Right ventricle myocardium inferior (tissue), 1 donor: ENCODE measurements at regions not wholly inside any gene's neighbourhood (a gene's known extent, or its start where the extent isn't known, plus 50 kb on each side); places are given as distances from the start of the nearest gene placed in this dataset.
A peak's percentile ranks its signal among the peaks of the same experiment; 100 is the strongest.

ENCODE experiments used
- ATAC-seq: fragments of 200-7000 bp; cut with Tn5 transposase; one replicate; pipeline ENCODE4 v1.9.1; 2020; ENCODE audit warnings: mild to moderate bottlenecking, moderate library complexity
- DNase-seq: peaks from one replicate; pipeline ENCODE4 v3.0.0; 2021; ENCODE audit errors: missing footprints
- intact Hi-C: fragments of 100-400 bp; cut with DNase I; formaldehyde crosslinking; loops from one replicate; pipeline ENCODE4 v1.11.0; 2022
- donor health status: DM: no; HTN: yes; CAD: no; lungs with severe emphysema.

- ATAC-seq (no peak), DNase-seq (no peak)
- intact Hi-C loops, result no loop called here
Observed at GRCh38 chr16:35414139-35414538, 1954.7 kb downstream of the TP53TG3F start.

GRCh38 chr16:35414563-35414962, 1955.2 kb downstream of the TP53TG3F start:
- no peak for DNase-seq
- intact Hi-C loops, result no loop called here
- ATAC-seq, result no peak

GRCh38 chr16:35425270-35425669, 1965.9 kb downstream of the TP53TG3F start:
- intact Hi-C loops, result no loop called here
- no peak for DNase-seq
- ATAC-seq, result no peak

- DNase-seq (no peak), ATAC-seq (no peak)
- intact Hi-C loops, result no loop called here
Observed at GRCh38 chr16:35431829-35432663, 1972.6 kb downstream of the TP53TG3F start.

GRCh38 chr16:35440875-35441274, 1981.5 kb downstream of the TP53TG3F start:
- peak; percentile 4 for DNase-seq
- intact Hi-C loops, result no loop called here
- ATAC-seq, result no peak

- DNase-seq, result no peak
- intact Hi-C loops, result no loop called here
- ATAC-seq, result no peak
Observed at GRCh38 chr16:35447010-35447558, 1987.7 kb downstream of the TP53TG3F start.

GRCh38 chr16:35449663-35450062, 1990.3 kb downstream of the TP53TG3F start:
- ATAC-seq, result no peak
- intact Hi-C loops, result no loop called here
- no peak for DNase-seq

GRCh38 chr16:35450648-35451047, 1991.2 kb downstream of the TP53TG3F start:
- DNase-seq (no peak), ATAC-seq (no peak)
- intact Hi-C loops, result no loop called here

GRCh38 chr16:35452471-35452870, 1993.1 kb downstream of the TP53TG3F start:
- intact Hi-C loops, result no loop called here
- no peak for ATAC-seq
- DNase-seq, result peak; percentile 64

- ATAC-seq, result no peak
- intact Hi-C loops, result no loop called here
- DNase-seq, result no peak
Observed at GRCh38 chr16:35463358-35463757, 2003.9 kb downstream of the TP53TG3F start.

GRCh38 chr16:35480361-35480760, 2020.9 kb downstream of the TP53TG3F start:
- intact Hi-C loops, result no loop called here
- ATAC-seq (no peak), DNase-seq (no peak)

GRCh38 chr16:35480988-35481387, 2021.6 kb downstream of the TP53TG3F start:
- no peak for DNase-seq
- intact Hi-C loops, result no loop called here
- ATAC-seq, result no peak

GRCh38 chr16:35485915-35486314, 2026.5 kb downstream of the TP53TG3F start:
- DNase-seq, result peak; percentile 28
- no peak for ATAC-seq
- intact Hi-C loops, result no loop called here

GRCh38 chr16:35492225-35492624, 2032.8 kb downstream of the TP53TG3F start:
- DNase-seq (no peak), ATAC-seq (no peak)
- intact Hi-C loops, result no loop called here

- ATAC-seq, result no peak
- DNase-seq, result no peak
- intact Hi-C loops, result no loop called here
Observed at GRCh38 chr16:35497399-35497798, 2038.0 kb downstream of the TP53TG3F start.

- no peak for ATAC-seq
- DNase-seq, result no peak
- intact Hi-C loops, result loop anchor here (5.0 kb wide), 1 partner anchor 36 kb away; no protein-coding TSS in a partner anchor
Observed at GRCh38 chr16:35506018-35506897, 2046.8 kb downstream of the TP53TG3F start.

GRCh38 chr16:35506898-35507194, 2047.4 kb downstream of the TP53TG3F start:
- intact Hi-C loops, result loop anchor here (5.0 kb wide), 1 partner anchor 35 kb away; no protein-coding TSS in a partner anchor
- ATAC-seq (no peak), DNase-seq (no peak)

- intact Hi-C loops, result no loop called here
- ATAC-seq (no peak), DNase-seq (no peak)
Observed at GRCh38 chr16:35510701-35511100, 2051.3 kb downstream of the TP53TG3F start.

GRCh38 chr16:35516551-35516950, 2057.1 kb downstream of the TP53TG3F start:
- intact Hi-C loops, result no loop called here

GRCh38 chr16:35516971-35517370, 2057.6 kb downstream of the TP53TG3F start:
- no peak for ATAC-seq
- intact Hi-C loops, result no loop called here

More at GRCh38 chr16:35516551-35516950, 2057.1 kb downstream of the TP53TG3F start:
- ATAC-seq (no peak), DNase-seq (no peak)

More at GRCh38 chr16:35516971-35517370, 2057.6 kb downstream of the TP53TG3F start:
- no peak for DNase-seq
